HepG2 (cell line): ENCODE measurements at regions not wholly inside any gene's neighbourhood (a gene's known extent, or its start where the extent isn't known, plus 50 kb on each side); places are given as distances from the start of the nearest gene placed in this dataset.

ENCODE experiments used
- ATAC-seq: fragments of 200-7000 bp; cut with Tn5 transposase; 3 replicates; pipeline ENCODE4 v1.9.1; 2020; ENCODE audit warnings: mild to moderate bottlenecking, moderate library complexity
- BruUV-seq: library from RNA; stranded (reverse); fragments of 400-500 nt; replicated peaks from 2 replicates; lab custom pipeline; 2021; lab: Mats Ljungman, UMichigan
- CTCF ChIA-PET: fragments of 300-600 bp; formaldehyde crosslinking; extraction: SDS; loops from one replicate; lab custom pipeline; 2021; ENCODE audit warnings: low total read pairs, inconsistent platforms, low intra/inter-chr PET ratio; lab: Yijun Ruan, JAX
- POLR2A ChIA-PET: fragments of 350-600 bp; sonication (Branson Sonifier 250); formaldehyde crosslinking; loops from one replicate; lab custom pipeline; 2020; ENCODE audit warnings: antibody characterized with exemption, inconsistent platforms; lab: Yijun Ruan, JAX
- DNase-seq: peaks from one replicate; pipeline ENCODE4 v3.0.0-alpha.2; 2015; ENCODE audit warnings: low spot score
- FAIRE-seq: peaks from 3 replicates; lab custom pipeline; 2011; peaks lifted over from hg19 to GRCh38; lab: Jason Lieb, UNC
- H2AFZ ChIP-seq: one replicate; pipeline ENCODE4 v1.6.1; 2011; ENCODE audit warnings: low read length, inconsistent platforms
- H3K27ac ChIP-seq: fragments of 300-600 bp; 3 replicates; pipeline ENCODE4 v1.8.0; 2011; ENCODE audit warnings: mixed run types, mild to moderate bottlenecking, mixed read lengths, low read length, inconsistent platforms; ENCODE audit not compliant: insufficient read depth; ENCODE audit errors: extremely low read length
- H3K27me3 ChIP-seq, 2 experiments: fragments of 200-600 bp in 1 of 2; 2 replicates in 1 of 2; 3 replicates in 1 of 2; pipeline versions ENCODE4 v1.6.0 to v1.8.0; 2011; ENCODE audit warnings: low read length in 2 of 2, mild to moderate bottlenecking in 2 of 2, moderate library complexity in 2 of 2, inconsistent platforms in 1 of 2; ENCODE audit not compliant: insufficient read depth in 2 of 2, control insufficient read depth in 1 of 2
- H3K36me3 ChIP-seq, 2 experiments: fragments of 200-600 bp in 1 of 2; replicated peaks in 1 of 2; 2 replicates in 1 of 2; 3 replicates in 1 of 2; pipeline versions ENCODE4 v1.5.1 to v1.8.0; 2011; ENCODE audit warnings: low read length in 2 of 2, inconsistent platforms in 1 of 2; ENCODE audit not compliant: insufficient read depth in 2 of 2, control insufficient read depth in 1 of 2
- H3K4me1 ChIP-seq: 2 replicates; pipeline ENCODE4 v1.5.1; 2012; ENCODE audit warnings: low read length, inconsistent platforms; ENCODE audit not compliant: insufficient read depth
- H3K4me2 ChIP-seq: 2 replicates; pipeline ENCODE4 v1.6.0; 2011; ENCODE audit warnings: low read depth, low read length, inconsistent platforms
- H3K4me3 ChIP-seq, 3 experiments: fragments of 200-600 bp in 1 of 3; sonication (generic), shearing (Covaris generic) in 1 of 3; replicated peaks in 1 of 3; 2 replicates each; pipeline ENCODE4 v1.5.1; 2011 to 2016; ENCODE audit warnings: low read length in 3 of 3, inconsistent platforms in 2 of 3, low read depth in 2 of 3, mild to moderate bottlenecking in 2 of 3, control low read depth in 1 of 3, mixed read lengths in 1 of 3; ENCODE audit not compliant: insufficient read depth in 1 of 3
- H3K79me2 ChIP-seq: one replicate; pipeline ENCODE4 v1.6.1; 2011; ENCODE audit warnings: low read length, inconsistent platforms; ENCODE audit not compliant: insufficient read depth
- H3K9ac ChIP-seq: 2 replicates; pipeline ENCODE4 v1.6.0; 2011; ENCODE audit warnings: mild to moderate bottlenecking, low read depth, low read length, inconsistent platforms; ENCODE audit not compliant: insufficient read depth
- H3K9me3 ChIP-seq: 2 replicates; pipeline ENCODE4 v1.5.1; 2012; ENCODE audit warnings: mild to moderate bottlenecking, low read length
- H4K20me1 ChIP-seq: 2 replicates; pipeline ENCODE4 v1.6.0; 2011; ENCODE audit warnings: inconsistent platforms, mild to moderate bottlenecking, low read length, moderate library complexity; ENCODE audit not compliant: insufficient read depth
- DMAP1 ChIP-seq: IDR thresholded peaks from 2 replicates; pipeline ENCODE4 v1.6.1; 2016
- KIAA2018 ChIP-seq: sonication (generic); formaldehyde crosslinking; IDR thresholded peaks from 2 replicates; pipeline ENCODE4 v1.5.0; 2020; ENCODE audit warnings: mild to moderate bottlenecking, missing genetic modification reagents, borderline replicate concordance
- LBX2 ChIP-seq: sonication (generic); formaldehyde crosslinking; IDR thresholded peaks from 2 replicates; pipeline ENCODE4 v1.5.0; 2020; ENCODE audit warnings: missing genetic modification reagents, mild to moderate bottlenecking, borderline replicate concordance
- MED1 ChIP-seq: sonication (generic); formaldehyde crosslinking; IDR thresholded peaks from 2 replicates; pipeline ENCODE4 v1.4.0; 2020; ENCODE audit warnings: missing genetic modification reagents
- SMAD3 ChIP-seq: sonication (generic); formaldehyde crosslinking; IDR thresholded peaks from 2 replicates; pipeline ENCODE4 v1.4.0; 2020; ENCODE audit warnings: missing genetic modification reagents
- TERF1 ChIP-seq: sonication (generic); formaldehyde crosslinking; IDR thresholded peaks from 2 replicates; pipeline ENCODE4 v1.8.0; 2022; ENCODE audit warnings: mild to moderate bottlenecking, missing genetic modification reagents, moderate library complexity
- THRA ChIP-seq: sonication (generic); formaldehyde crosslinking; IDR thresholded peaks from 2 replicates; pipeline ENCODE4 v1.4.0; 2020; ENCODE audit warnings: missing genetic modification reagents, borderline replicate concordance
- ZMYM2 ChIP-seq: sonication (generic); formaldehyde crosslinking; IDR thresholded peaks from 2 replicates; pipeline ENCODE4 v1.8.0; 2022; ENCODE audit warnings: mild to moderate bottlenecking, missing genetic modification reagents
- ZNF547 ChIP-seq: sonication (generic); formaldehyde crosslinking; IDR thresholded peaks from 2 replicates; pipeline ENCODE4 v1.5.1; 2020; ENCODE audit warnings: mild to moderate bottlenecking, missing genetic modification reagents
- in situ Hi-C: cut with HindIII; loops from 2 replicates; pipeline ENCODE4 v1.10.0; 2017; ENCODE audit warnings: low pct_unique_long_range_greater_than_20kb; ENCODE audit not compliant: extremely low pct_ligation_motif_present
- intact Hi-C: fragments of 100-400 bp; cut with micrococcal nuclease; formaldehyde crosslinking; loops from one replicate; pipeline ENCODE4 v1.10.0; 2022; ENCODE audit not compliant: unreplicated experiment

- Histone ChIP-seq H4K20me1 (no peaks in the 10 kb centered on the region), H3K27ac (no peak overlapping the region), H3K4me3 (no peak overlapping the region), H3K27me3 (peaks cover 0 to 17% of the 10 kb centered on the region in 2 experiments; a peak in 2 of 5 replicates), H2AFZ (no peak overlapping the region), H3K4me1 (peaks cover 7% of the 10 kb centered on the region; the same call in 1 of the 2 replicates), H3K4me2 (no peak overlapping the region), H3K79me2 (no peaks in the 10 kb centered on the region), H3K36me3 (no peaks in the 10 kb centered on the region), H3K9me3 (no peaks in the 10 kb centered on the region), H3K9ac (no peak overlapping the region)
- ChIA-PET POLR2A (no interaction called here), CTCF (no interaction called here)
- in situ Hi-C loops, result no loop called here
- intact Hi-C loops, result no loop called here
- no TSS peak for BruUV-seq
- no peak for ATAC-seq
- no peak for FAIRE-seq
- DNase-seq, result no peak
- TF ChIP-seq SMAD3 (CRISPR knock-in tag) (no peak), DMAP1 (CRISPR knock-in tag) (no peak), TERF1 (no peak), KIAA2018 (CRISPR knock-in tag) (no peak), LBX2 (CRISPR knock-in tag) (no peak), THRA (no peak), ZMYM2 (no peak), ZNF547 (CRISPR knock-in tag) (no peak), MED1 (CRISPR knock-in tag) (no peak)
Measured at GRCh38 chr10:44053391-44053790, 331.5 kb downstream of the CXCL12 start.
